GM12892 (cell line): ENCODE measurements at regions not wholly inside any gene's neighbourhood (a gene's known extent, or its start where the extent isn't known, plus 50 kb on each side); places are given as distances from the start of the nearest gene placed in this dataset.
"Not testable (repeated sequence)": the region's sequence is repeated elsewhere in the genome, so short reads cannot be mapped to it uniquely, and the experiment has no call there.

Source experiments
- DNase-seq: peaks from one replicate; pipeline ENCODE4 v3.0.0; 2011; ENCODE audit not compliant: insufficient read length
- FAIRE-seq: peaks from 2 replicates; lab custom pipeline; 2011; peaks lifted over from hg19 to GRCh38; lab: Jason Lieb, UNC
- POLR2A ChIP-seq: IDR thresholded peaks from 2 replicates; pipeline ENCODE4 v1.6.1; 2011; ENCODE audit warnings: low read depth, low read length, control low read depth
- POLR2AphosphoS5 ChIP-seq: IDR thresholded peaks from 2 replicates; pipeline ENCODE4 v1.6.1; 2011; ENCODE audit warnings: low read depth, low read length, control low read depth
- TAF1 ChIP-seq: IDR thresholded peaks from 2 replicates; pipeline ENCODE4 v1.6.1; 2011; ENCODE audit warnings: low read depth, mild to moderate bottlenecking, control low read depth, low read length, borderline replicate concordance

GRCh38 chr10:62996516-62996915 lies 136.6 kb upstream of the NRBF2 start:
- DNase-seq, result no peak
- TF ChIP-seq POLR2A, result no peak
- no peak for TF ChIP-seq POLR2AphosphoS5
- TF ChIP-seq TAF1, result no peak
- FAIRE-seq, result no peak

GRCh38 chr10:62993121-62993520 lies 140.0 kb upstream of the NRBF2 start:
- DNase-seq, result no peak
- TF ChIP-seq TAF1, result no peak
- TF ChIP-seq POLR2A, result no peak
- TF ChIP-seq POLR2AphosphoS5, result no peak
- FAIRE-seq, result no peak

GRCh38 chr10:62992145-62992721 lies 140.9 kb upstream of the NRBF2 start:
- FAIRE-seq (peak; percentile 65), DNase-seq (no peak)
- no peak for TF ChIP-seq POLR2AphosphoS5

GRCh38 chr10:62990126-62990525 lies 143.0 kb upstream of the NRBF2 start:
- peak; percentile 75 for FAIRE-seq
- DNase-seq, result no peak
- TF ChIP-seq TAF1 (no peak), POLR2AphosphoS5 (no peak), POLR2A (no peak)

GRCh38 chr10:62985807-62986600 lies 147.1 kb upstream of the NRBF2 start:
- TF ChIP-seq POLR2A (no peak), TAF1 (no peak), POLR2AphosphoS5 (no peak)
- DNase-seq (no peak), FAIRE-seq (no peak)

GRCh38 chr10:62981096-62981495 lies 152.0 kb upstream of the NRBF2 start:
- FAIRE-seq (no peak), DNase-seq (no peak)
- TF ChIP-seq TAF1 (no peak), POLR2A (no peak), POLR2AphosphoS5 (no peak)

GRCh38 chr10:62980687-62981086 lies 152.4 kb upstream of the NRBF2 start:
- TF ChIP-seq TAF1 (no peak), POLR2A (no peak), POLR2AphosphoS5 (no peak)
- FAIRE-seq (no peak), DNase-seq (no peak)

- DNase-seq (no peak), FAIRE-seq (no peak)
- TF ChIP-seq TAF1, result no peak
- TF ChIP-seq POLR2AphosphoS5, result no peak
- TF ChIP-seq POLR2A, result no peak
These were observed 153.2 kb upstream of the NRBF2 start for GRCh38 chr10:62979921-62980320.

- TF ChIP-seq TAF1 (no peak), POLR2AphosphoS5 (no peak), POLR2A (no peak)
- FAIRE-seq (no peak), DNase-seq (no peak)
These were observed 154.6 kb upstream of the NRBF2 start for GRCh38 chr10:62978482-62978881.

GRCh38 chr10:62974795-62975194 lies 158.3 kb upstream of the NRBF2 start:
- FAIRE-seq, result not testable (repeated sequence)

GRCh38 chr10:62972103-62972502 lies 155.9 kb upstream of the EGR2 start:
- FAIRE-seq (no peak), DNase-seq (no peak)
- no peak for TF ChIP-seq POLR2A
- TF ChIP-seq POLR2AphosphoS5, result no peak
- no peak for TF ChIP-seq TAF1

More at GRCh38 chr10:62974795-62975194, 158.3 kb upstream of the NRBF2 start:
- not testable (repeated sequence) for DNase-seq

- no peak for DNase-seq
- TF ChIP-seq TAF1 (no peak), POLR2AphosphoS5 (no peak), POLR2A (no peak)
- FAIRE-seq, result no peak
These were observed 147.9 kb upstream of the EGR2 start for GRCh38 chr10:62964026-62964425.
